Left ventricle myocardium superior (tissue), 1 donor: ENCODE measurements at regions not wholly inside any gene's neighbourhood (a gene's known extent, or its start where the extent isn't known, plus 50 kb on each side); places are given as distances from the start of the nearest gene placed in this dataset.
A peak's percentile ranks its signal among the peaks of the same experiment; 100 is the strongest.

Source experiments
- ATAC-seq: fragments of 200-7000 bp; cut with Tn5 transposase; one replicate; pipeline ENCODE4 v1.9.1; 2020; ENCODE audit warnings: mild to moderate bottlenecking, moderate library complexity
- DNase-seq: peaks from one replicate; pipeline ENCODE4 v3.0.0-alpha.2; 2020
- intact Hi-C: fragments of 100-400 bp; cut with micrococcal nuclease; formaldehyde crosslinking; loops from one replicate; pipeline ENCODE4 v1.11.0; 2022
- donor health status: DM: no; HTN: yes; CAD: no; lungs with severe emphysema.

DNA sequence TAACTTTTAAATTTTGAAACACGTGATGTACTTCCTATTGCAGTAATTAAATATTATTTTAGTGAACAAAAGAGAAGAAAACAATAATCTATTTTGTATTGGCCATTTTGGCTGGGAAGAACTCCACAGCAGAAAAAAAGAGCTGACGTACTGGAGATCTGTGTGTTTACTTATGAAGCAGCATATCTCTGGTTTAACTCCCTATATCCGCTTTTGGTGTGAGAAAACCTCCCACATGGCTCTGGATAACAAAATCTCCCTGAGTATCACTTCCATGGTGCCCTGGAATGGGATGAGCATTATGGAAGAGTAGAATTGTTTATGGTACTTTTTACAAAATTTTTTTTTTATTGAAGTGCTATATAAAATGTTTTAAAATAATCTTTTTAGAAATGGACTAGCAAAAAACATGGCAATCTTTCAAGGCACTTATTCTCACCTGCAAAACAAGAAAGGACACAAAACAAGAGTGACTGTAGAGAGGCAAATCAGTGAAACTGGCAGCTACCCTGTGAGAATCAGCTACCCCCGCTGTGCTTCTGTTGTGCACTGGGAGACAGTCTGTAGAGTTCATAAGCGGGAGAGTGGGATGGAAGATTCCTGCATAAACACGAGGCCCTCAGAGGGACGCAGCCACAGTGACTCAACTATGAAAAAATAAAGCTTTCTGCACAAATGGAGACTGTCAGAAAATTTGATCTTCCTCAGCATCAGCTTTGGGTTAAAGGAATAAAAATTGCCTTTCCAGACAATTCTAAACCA is 762.2 kb upstream of the HS6ST1 start:
- no peak for DNase-seq
- intact Hi-C loops, result no loop called here
- peak; percentile 32 for ATAC-seq

DNA sequence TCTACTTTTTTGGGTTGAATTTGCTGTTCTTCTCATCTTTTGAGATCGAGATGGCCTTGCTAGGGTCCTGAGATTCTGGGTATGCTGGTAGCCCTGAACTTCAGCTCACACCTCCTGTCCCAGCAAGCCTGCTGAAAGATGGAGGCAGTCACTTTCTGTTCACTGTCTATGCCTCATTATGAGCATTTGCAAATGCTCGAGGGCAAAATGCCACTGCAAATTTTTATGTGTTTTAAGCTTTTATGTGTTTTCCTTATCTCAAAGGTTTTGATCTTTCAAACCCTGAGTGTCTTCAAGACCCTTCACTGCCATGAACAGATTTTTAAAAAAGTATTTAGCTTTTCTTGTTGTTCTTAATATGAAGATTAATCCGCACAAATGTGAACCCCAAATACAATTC is 766.7 kb upstream of the HS6ST1 start:
- intact Hi-C loops, result no loop called here
- ATAC-seq, result no peak
- no peak for DNase-seq

DNA sequence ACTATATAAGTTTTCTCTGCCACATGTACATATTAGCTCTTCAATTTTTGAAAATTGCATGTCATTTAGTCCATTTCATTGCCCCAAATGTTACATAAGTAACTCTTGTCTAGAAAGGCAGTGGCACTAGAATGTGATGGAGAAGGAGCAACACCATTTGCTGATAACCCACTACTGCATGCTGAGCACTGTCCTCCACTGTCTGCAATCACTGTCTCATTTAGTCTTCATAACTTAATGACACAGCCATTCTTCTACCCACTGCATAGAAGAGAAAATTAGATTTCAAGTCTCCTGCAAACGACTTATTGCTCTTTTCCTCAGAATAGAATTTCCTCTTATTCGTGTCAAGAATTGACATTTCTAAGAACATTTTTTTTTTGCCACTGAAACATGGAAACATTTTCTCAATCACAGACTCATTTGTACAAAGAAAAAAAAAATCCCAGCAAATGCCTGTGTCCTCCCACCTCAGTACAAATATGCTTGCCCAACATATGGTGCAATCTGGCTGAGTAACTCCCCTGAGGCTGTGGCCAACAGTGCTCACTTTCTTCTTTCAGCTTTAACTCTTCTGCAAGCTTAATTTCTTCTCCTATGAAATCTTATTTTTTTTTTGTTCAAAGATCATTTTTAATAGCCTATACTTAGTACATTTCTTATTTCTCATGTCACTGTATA is 768.6 kb upstream of the HS6ST1 start:
- intact Hi-C loops, result no loop called here
- peak; percentile 33 for DNase-seq
- peak; percentile 79 for ATAC-seq

DNA sequence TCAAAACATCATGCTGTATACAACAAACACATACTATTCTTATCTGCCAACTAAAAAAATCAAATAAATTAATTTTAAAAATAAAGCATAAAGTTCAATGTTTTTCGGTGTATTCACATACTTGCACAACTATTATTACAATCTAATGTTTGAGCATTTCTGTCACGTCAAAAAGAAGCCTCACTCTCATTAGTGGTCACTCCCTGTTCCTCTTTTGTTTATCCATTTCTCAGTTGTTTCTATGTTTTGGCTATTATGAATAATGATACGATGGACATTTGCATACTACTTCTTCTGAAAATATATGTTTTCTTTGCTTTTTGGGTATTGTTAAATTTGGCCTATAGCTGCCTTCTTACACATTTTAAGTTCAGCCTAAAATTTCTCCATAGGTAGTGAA is 773.0 kb upstream of the HS6ST1 start:
- intact Hi-C loops, result no loop called here
- no peak for ATAC-seq
- DNase-seq, result no peak

DNA sequence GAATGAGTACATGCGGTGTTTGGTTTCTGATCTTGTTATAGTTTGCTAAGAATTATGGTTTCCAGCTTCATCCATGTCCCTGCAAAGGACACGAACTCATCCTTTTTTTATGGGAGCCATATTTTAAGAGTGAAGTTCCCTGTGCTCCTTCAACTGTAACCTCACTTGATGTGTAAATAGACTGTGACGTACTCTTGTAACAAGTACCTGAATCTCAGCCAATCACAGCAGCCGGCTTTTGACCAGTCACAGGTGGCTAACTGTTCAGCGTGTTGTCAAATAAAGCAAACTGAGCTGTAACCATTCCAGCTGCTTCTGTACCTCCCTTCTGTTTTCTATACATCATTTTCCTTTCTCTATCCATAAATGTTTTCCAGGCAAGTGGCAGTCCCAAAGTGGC is 774.3 kb upstream of the HS6ST1 start:
- ATAC-seq, result no peak
- intact Hi-C loops, result no loop called here
- DNase-seq, result no peak

DNA sequence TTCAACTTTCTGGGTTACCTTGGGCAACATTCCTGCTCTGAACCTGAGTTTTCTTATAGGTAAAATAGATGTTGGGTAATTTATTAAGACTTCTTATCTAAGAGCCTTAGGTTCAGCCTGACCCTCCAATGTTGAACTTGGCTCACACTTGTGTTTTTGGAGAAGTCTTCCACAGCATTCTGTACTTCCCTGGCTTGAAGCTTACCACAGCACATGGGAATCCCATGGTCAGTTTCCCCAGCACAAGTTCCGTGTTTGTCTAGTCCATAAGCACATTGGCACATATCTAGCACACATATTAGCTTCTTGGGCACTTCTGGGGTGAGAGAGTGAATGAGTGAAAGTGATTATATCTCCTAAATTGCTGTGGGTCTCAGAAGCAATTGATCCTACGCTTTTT is 782.5 kb upstream of the HS6ST1 start:
- no peak for ATAC-seq
- intact Hi-C loops, result no loop called here

DNA sequence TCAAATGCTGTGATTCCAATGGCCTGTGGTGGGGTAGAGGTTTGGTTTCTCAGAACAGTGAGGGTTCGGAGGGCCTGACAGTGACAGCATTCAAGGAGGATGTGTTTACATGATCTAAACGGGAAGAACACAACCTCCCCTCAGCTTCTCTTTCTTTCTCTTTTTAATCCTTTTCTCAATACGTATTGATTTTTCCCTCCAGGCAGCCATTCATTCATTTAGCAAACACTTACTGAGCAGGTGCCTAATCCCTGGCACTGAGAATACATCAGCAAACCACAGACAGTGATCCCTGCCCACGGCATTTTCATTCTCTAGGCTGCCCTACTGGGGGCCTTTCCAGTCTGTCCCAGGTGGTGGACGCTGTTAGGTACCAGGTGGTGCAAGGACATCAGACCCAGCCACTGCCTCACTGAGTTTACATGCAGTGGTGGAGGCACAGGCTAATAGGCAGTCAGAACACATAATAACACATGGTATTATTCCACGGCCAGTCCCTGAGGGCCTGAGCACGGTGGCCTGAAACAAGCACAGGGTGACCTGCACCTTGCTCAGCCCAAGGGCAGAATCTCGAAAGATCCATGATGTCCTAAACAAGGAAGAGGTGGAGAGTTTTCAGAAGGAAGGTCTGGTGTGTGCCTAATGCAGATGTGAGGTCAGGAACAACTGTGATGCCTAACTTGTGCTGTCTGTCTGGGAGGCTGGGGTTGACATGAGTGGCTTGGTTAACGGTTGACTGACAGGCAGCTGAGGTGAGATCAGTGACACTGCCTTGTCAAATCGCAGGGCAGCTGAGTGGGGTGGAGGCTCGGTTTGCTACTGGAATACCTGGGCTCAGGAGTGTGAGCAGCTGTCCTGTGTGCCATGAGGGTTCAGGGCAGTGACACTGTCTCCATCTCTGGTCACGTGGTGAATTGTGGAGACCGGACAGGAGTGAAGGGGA is 785.5 kb upstream of the HS6ST1 start:
- intact Hi-C loops, result no loop called here
- ATAC-seq (no peak), DNase-seq (no peak)

More for the DNA sequence above, 782.5 kb upstream of the HS6ST1 start:
- DNase-seq, result no peak

DNA sequence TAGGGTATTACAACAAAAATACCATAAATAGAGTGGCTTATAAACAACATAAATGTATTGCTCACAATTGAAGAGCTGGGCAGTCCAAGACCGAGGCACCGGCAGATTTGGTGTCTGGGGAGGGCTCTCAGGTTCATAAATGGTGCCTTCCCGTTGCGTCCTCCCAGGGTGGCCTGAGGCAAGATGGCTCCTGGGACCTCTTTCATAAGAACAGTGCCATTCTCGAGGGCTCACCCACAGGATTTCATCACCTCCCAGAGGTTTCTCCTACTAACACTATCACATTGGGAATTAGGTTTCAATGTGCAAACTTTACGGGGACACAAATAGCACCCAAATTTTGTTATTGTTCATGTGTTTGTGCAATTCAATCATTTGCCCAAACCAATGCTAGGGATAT is 793.5 kb upstream of the HS6ST1 start:
- intact Hi-C loops, result no loop called here
- no peak for ATAC-seq
- no peak for DNase-seq

DNA sequence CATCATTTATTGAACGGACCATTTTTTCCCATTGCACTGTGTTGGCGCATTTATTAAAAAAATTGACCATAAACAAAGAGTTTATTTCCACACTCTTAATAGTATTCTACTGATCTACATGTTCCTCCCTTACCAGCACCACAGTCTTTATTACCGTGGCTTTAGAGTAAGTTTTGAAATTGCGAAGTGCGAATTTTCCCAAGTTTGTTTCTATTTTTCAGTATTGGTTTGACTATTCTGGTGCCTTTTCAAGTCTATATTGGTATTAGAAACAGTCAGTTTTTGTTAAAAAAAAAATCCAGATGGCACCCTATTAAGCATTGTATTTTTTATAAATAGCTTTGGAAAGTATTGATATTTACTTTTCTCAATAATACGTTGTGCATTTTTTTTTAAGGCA is 795.1 kb upstream of the HS6ST1 start:
- no peak for ATAC-seq
- DNase-seq, result no peak
- intact Hi-C loops, result no loop called here

DNA sequence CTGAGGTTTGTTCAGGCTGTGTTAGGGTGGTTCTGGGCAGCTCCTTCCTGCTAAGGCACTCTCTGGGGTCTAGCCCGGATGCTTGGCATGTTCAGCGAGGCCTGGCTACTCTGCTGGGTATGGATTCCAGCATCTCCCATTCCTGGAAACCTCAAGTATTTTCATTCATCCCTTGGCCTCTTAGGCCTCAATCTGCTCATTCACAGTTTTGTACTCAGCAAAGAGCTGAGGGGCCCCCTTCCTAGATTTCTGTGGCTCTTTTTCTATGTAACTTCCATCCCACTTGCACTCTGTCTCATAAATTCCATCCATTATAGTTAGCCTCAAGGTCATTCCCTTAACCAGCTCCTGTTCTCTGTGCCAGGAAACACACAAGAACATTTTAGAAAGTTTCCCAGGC is 798.8 kb upstream of the HS6ST1 start:
- ATAC-seq (no peak), DNase-seq (no peak)
- intact Hi-C loops, result no loop called here

DNA sequence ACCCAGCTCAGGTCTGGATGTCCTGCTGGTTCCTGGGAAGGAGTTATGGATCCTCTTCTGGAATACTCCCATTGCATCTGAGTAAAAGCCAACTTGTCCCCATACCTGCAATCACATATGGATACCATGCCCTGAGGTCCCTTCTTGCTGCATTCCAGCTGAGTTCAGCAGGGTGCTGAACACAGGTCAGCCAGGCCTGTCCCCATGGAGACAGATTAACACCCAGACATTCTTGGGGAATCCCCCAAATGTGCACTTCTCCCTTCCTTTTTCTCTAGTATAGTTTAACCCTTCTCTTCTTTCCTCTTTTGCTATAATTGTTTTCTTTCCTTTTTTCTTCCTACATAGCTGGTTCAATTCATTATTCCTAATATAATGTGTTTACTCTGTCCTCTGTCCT is 799.6 kb upstream of the HS6ST1 start:
- intact Hi-C loops, result no loop called here
- ATAC-seq (no peak), DNase-seq (no peak)

DNA sequence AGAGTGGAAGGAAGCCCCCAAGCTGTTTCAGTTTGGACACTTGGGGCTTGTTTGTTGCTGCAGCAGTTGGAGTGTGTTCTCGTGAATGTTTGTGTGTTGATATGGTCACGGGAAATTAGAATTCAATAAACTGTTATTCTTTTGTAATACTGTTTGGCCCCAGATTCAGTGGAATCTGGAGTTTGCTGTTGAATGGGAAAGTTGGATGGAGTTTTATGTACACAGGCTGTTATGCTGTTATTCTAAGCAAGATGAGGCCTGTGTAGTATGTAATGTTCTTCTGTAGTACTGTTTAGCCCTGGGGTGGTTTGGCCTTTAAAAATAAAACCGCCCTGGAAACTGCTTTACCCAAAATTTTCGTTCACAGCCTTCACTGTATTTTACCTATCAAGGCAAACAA is 810.4 kb upstream of the HS6ST1 start:
- intact Hi-C loops, result no loop called here
- ATAC-seq, result no peak
- DNase-seq, result no peak

DNA sequence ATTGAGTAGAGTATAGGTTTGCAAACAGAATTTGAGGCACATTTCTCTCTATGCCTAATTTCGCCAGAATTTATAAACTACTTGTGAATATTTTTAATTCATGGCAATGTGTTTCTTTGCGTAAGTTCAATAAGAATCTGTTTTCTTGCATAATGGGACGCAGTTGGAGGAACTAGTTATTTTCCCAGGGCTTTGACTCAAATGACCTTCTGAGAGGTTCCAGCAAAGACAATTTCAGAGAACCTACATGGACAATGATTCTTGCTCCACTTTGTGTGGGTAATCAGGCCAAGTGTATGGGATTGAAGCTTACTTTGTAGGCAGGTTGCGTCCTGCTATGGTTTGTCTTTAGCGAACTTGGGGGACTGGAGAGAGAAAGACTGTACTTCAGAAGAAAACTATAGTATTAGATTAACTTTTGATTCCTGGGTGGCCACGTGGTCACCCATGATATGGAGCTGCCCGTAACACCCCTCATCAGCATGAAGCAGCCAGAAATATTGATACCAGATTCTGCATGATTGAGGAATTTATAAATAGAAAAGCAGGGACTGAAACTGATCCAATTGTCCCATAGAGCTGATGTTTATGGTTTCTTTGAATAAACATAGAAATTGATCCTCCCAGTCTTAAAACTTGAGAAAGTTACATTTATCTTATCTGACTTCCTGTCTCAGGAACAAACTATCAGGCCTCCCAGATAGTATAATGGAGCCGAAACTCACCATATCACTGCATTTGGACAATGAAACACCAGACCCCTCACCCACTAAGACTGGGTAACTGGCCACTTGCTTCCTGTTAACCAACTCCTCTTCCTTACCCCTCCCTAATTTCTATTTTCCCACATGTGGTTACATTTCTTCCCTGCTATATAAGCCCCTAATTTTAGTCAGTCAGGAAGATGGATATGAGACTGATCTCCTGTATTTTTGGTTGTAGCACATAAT is 815.3 kb upstream of the HS6ST1 start:
- ATAC-seq, result no peak
- intact Hi-C loops, result no loop called here
- DNase-seq, result no peak

DNA sequence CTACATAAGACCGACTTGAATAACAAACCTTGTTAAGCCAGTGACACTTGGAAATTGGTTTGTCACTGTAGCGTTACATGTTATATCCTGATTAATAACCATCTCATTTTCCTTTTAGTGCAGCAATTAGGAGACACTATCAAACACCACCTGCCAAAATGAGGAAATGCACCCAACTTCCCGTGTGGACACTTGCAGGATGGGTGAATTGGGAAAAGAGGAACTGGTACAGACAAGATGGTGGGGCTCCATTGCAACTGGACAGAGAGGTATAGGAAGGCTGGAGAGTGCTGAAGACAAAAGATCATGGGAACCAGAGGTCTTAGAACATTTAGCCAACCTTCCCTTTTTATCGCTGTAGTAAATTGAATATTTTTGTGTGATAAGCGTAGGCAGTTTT is 816.3 kb upstream of the HS6ST1 start:
- ATAC-seq (no peak), DNase-seq (no peak)
- intact Hi-C loops, result no loop called here

DNA sequence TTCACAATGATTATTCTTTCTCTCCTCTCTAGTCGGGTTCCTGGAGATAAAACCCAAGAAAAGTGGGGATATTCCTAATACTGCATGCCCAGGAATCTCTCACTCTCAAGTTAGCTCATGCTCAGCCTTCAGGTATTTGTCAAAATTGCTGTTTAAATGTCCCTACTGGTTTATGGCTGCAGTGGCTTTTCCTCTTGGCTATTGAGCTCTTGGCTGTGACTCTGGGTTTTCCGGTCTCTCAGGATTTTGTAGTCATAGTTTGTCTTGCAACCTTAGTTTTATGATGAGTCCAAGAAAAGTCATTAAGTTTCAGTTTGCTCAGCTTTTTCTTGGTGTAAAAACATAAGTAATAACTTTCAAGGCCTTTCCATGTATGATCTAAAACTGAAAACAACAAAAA is 820.7 kb upstream of the HS6ST1 start:
- ATAC-seq (no peak), DNase-seq (no peak)
- intact Hi-C loops, result no loop called here

DNA sequence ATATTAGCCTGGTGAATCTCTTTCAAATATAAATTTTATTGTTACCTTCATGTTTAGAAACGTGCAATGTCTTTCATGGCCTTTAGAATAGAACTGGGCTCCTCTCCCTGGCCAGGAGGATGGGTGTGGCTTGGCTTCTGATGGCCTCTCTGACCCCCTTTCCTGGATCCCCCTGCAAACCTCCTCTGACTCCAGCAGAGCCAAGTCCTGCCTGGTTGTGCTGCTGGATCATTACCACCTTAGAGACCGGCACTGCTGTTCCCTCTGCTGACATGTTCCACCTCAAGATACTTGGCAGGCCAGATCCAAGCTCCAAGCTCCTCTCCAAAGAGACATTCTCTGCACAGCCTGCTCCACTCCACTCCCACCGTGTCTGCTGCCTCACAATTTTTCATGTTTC is 823.8 kb upstream of the HS6ST1 start:
- intact Hi-C loops, result no loop called here
- ATAC-seq (no peak), DNase-seq (no peak)

DNA sequence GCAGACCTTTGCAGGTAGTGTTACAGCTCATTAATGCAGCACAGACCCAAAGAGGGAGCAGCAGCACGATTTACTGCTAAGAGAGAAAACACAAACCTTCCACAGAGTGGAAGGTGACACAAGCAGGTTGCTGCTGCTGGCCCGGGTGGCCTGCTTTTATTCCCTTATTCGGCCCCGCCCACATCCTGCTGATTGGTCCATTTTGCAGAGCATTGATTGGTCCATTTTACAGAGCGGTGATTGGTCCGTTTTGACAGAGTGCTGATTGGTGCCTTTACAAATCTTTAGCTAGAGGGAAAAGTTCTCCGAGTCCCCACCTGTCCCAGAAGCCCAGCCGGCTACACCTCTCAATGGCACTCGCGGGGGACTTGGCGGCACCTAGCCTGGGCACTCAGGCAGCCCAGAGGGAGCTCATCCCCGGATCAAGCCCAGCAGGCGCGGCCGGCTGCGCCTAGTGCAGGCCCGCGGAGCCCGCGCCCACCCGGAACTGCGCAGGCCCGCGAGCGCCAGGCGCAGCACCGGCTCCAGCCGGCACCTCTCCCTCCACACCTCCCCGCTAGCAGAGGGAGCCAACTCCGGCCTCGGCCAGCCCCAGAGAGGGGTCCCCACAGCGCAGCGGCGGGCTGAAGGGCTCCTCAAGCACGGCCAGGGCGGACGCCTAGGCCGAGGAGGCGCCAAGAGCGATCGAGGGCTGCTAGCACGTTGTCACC is 825.6 kb upstream of the HS6ST1 start:
- intact Hi-C loops, result no loop called here
- no peak for DNase-seq
- no peak for ATAC-seq

DNA sequence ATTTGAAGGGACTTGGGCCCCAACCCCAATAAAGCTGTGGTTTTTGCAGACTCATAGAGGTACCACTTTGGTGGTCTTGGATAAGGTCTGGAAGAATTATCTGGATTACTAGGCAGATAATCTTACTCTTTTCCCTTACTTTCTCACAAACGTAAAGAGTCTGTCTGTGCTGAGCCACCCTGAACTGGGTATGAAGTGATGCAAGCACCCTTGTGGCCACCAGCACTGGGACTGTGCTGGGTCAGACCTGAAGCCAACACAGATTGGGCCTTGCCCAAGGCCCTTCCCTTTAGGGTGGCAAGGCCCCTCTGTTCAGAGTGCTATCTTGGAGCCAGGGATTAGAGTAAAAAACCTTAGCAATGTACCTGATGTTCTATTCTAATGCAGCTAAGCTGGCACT is 827.0 kb upstream of the RAB6C start:
- ATAC-seq (no peak), DNase-seq (no peak)
- intact Hi-C loops, result no loop called here
